ENCODE measurements at regions not wholly inside any gene's neighbourhood (a gene's known extent, or its start where the extent isn't known, plus 50 kb on each side); places are given as distances from the start of the nearest gene placed in this dataset.
"Not testable (repeated sequence)": the region's sequence is repeated elsewhere in the genome, so short reads cannot be mapped to it uniquely, and the experiment has no call there.

- no peak for DNase-seq (ENCODE audit: low spot score)
These were observed 88.7 kb upstream of the XPO1 start for GRCh38 chr2:61626827-61627226.

GRCh38 chr2:61623747-61624146, 85.6 kb upstream of the XPO1 start:
- DNase-seq (ENCODE audit: low spot score) = no peak

- no peak for DNase-seq (ENCODE audit: low spot score)
These were observed 82.3 kb upstream of the XPO1 start for GRCh38 chr2:61620244-61621159.

- no peak for DNase-seq (ENCODE audit: low spot score)
These were observed 81.4 kb upstream of the XPO1 start for GRCh38 chr2:61619561-61619960.

- DNase-seq (ENCODE audit: low spot score) = no peak
These were observed 79.5 kb upstream of the XPO1 start for GRCh38 chr2:61617610-61618009.

- no peak for DNase-seq (ENCODE audit: low spot score)
These were observed 67.1 kb upstream of the XPO1 start for GRCh38 chr2:61605245-61605644.

GRCh38 chr2:61604433-61604832, 66.3 kb upstream of the XPO1 start:
- DNase-seq (ENCODE audit: low spot score) = no peak

GRCh38 chr2:61598515-61599156, 60.5 kb upstream of the XPO1 start:
- not testable (repeated sequence) for DNase-seq (ENCODE audit: low spot score)

GRCh38 chr2:61597300-61598289, 59.4 kb upstream of the XPO1 start:
- DNase-seq (ENCODE audit: low spot score) = no peak

- DNase-seq (ENCODE audit: low spot score) = not testable (repeated sequence)
These were observed 56.0 kb upstream of the XPO1 start for GRCh38 chr2:61594201-61594600.

- DNase-seq (ENCODE audit: low spot score) = not testable (repeated sequence)
These were observed 55.5 kb upstream of the XPO1 start for GRCh38 chr2:61593648-61594047.

GRCh38 chr2:61590214-61590613, 52.1 kb upstream of the XPO1 start:
- DNase-seq (ENCODE audit: low spot score) = no peak

GRCh38 chr2:61588566-61588965, 50.4 kb upstream of the XPO1 start:
- no peak for DNase-seq (ENCODE audit: low spot score)

Measured in HuH-7 (cell line).